ENCODE measurements at regions not wholly inside any gene's neighbourhood (a gene's known extent, or its start where the extent isn't known, plus 50 kb on each side); places are given as distances from the start of the nearest gene placed in this dataset.

GRCh38 chr2:139165601-139166000, 385.4 kb upstream of the NXPH2 start:
- H3K4me1 ChIP-seq (ENCODE audit: insufficient read depth): no peaks in the 10 kb centered on the region
- DNase-seq: no peak
- H3K9me3 ChIP-seq: no peaks in the 10 kb centered on the region
- no peaks in the 10 kb centered on the region for H3K36me3 ChIP-seq
- no peak overlapping the region for H3K27ac ChIP-seq
- intact Hi-C loops (cut with DNase I): no loop called here
- 63 to 75% (median 71%) methylated on average over 2 of the region's 2 CpGs for WGBS, 3 donors
- TF ChIP-seq CTCF (IDR thresholded peaks at IDR 0.05): no peak
- no peak for TF ChIP-seq EP300 (IDR thresholded peaks at IDR 0.05)
- no peak for TF ChIP-seq POLR2A (IDR thresholded peaks at IDR 0.05)
- no peaks in the 10 kb centered on the region for H3K27me3 ChIP-seq
- no peak overlapping the region for H3K4me3 ChIP-seq

- H3K27ac ChIP-seq: no peak overlapping the region
- no peaks in the 10 kb centered on the region for H3K9me3 ChIP-seq
- no peaks in the 10 kb centered on the region for H3K27me3 ChIP-seq
- H3K36me3 ChIP-seq: no peaks in the 10 kb centered on the region
- no peak overlapping the region for H3K4me3 ChIP-seq
- no peak for DNase-seq
- no peaks in the 10 kb centered on the region for H3K4me1 ChIP-seq (ENCODE audit: insufficient read depth)
- intact Hi-C loops (cut with DNase I): no loop called here
- 92 to 95% (median 94%) methylated on average over 2 of the region's 2 CpGs for WGBS, 3 donors
- TF ChIP-seq POLR2A (IDR thresholded peaks at IDR 0.05) (no peak), CTCF (IDR thresholded peaks at IDR 0.05) (no peak), EP300 (IDR thresholded peaks at IDR 0.05) (no peak)
These were observed 384.9 kb upstream of the NXPH2 start for GRCh38 chr2:139165041-139165440.

GRCh38 chr2:139162957-139163356, 382.8 kb upstream of the NXPH2 start:
- WGBS, 3 donors: 70 to 86% (median 81%) methylated on average over 1 of the region's 1 CpG
- Histone ChIP-seq H3K9me3 (no peaks in the 10 kb centered on the region), H3K27ac (no peak overlapping the region), H3K4me1 (ENCODE audit: insufficient read depth) (no peaks in the 10 kb centered on the region), H3K36me3 (no peaks in the 10 kb centered on the region), H3K4me3 (no peak overlapping the region), H3K27me3 (no peaks in the 10 kb centered on the region)
- intact Hi-C loops (cut with DNase I): no loop called here
- TF ChIP-seq POLR2A (IDR thresholded peaks at IDR 0.05): no peak
- no peak for DNase-seq

GRCh38 chr2:139162456-139162855, 382.3 kb upstream of the NXPH2 start:
- no peak for DNase-seq

GRCh38 chr2:139160836-139161235, 380.6 kb upstream of the NXPH2 start:
- no peaks in the 10 kb centered on the region for H3K36me3 ChIP-seq
- 64 to 84% (median 81%) methylated on average over 1 of the region's 1 CpG for WGBS, 3 donors
- H3K9me3 ChIP-seq: no peaks in the 10 kb centered on the region
- H3K4me3 ChIP-seq: no peak overlapping the region
- no peak for TF ChIP-seq POLR2A (IDR thresholded peaks at IDR 0.05)
- no peak for TF ChIP-seq EP300 (IDR thresholded peaks at IDR 0.05)
- no peak for TF ChIP-seq CTCF (IDR thresholded peaks at IDR 0.05)
- no peak for DNase-seq
- no peaks in the 10 kb centered on the region for H3K4me1 ChIP-seq (ENCODE audit: insufficient read depth)
- no peak overlapping the region for H3K27ac ChIP-seq
- H3K27me3 ChIP-seq: no peaks in the 10 kb centered on the region
- intact Hi-C loops (cut with DNase I): no loop called here

More at GRCh38 chr2:139162456-139162855, 382.3 kb upstream of the NXPH2 start:
- no peaks in the 10 kb centered on the region for H3K4me1 ChIP-seq (ENCODE audit: insufficient read depth)
- H3K9me3 ChIP-seq: no peaks in the 10 kb centered on the region
- H3K27me3 ChIP-seq: no peaks in the 10 kb centered on the region
- intact Hi-C loops (cut with DNase I): no loop called here
- WGBS, 3 donors: 65 to 73% (median 67%) methylated on average over 2 of the region's 2 CpGs
- H3K4me3 ChIP-seq: no peak overlapping the region
- no peaks in the 10 kb centered on the region for H3K36me3 ChIP-seq
- TF ChIP-seq CTCF (IDR thresholded peaks at IDR 0.05) (no peak), POLR2A (IDR thresholded peaks at IDR 0.05) (no peak), EP300 (IDR thresholded peaks at IDR 0.05) (no peak)
- no peak overlapping the region for H3K27ac ChIP-seq
